ENCODE measurements at regions not wholly inside any gene's neighbourhood (a gene's known extent, or its start where the extent isn't known, plus 50 kb on each side); places are given as distances from the start of the nearest gene placed in this dataset.
"Not testable (repeated sequence)": the region's sequence is repeated elsewhere in the genome, so short reads cannot be mapped to it uniquely, and the experiment has no call there.

- DNase-seq (no peak), ATAC-seq (no peak)
- Histone ChIP-seq H3K4me2 (ENCODE audit: low read length) (no peak overlapping the region), H3K79me2 (ENCODE audit: low read length) (no peaks in the 10 kb centered on the region), H3K9ac (ENCODE audit: low read length) (no peak overlapping the region), H3K9me3 (ENCODE audit: low read length) (peaks cover 10% of the 10 kb centered on the region), H3F3A (ENCODE audit: low read length, unreplicated experiment) (no peaks in the 10 kb centered on the region), H2AFZ (ENCODE audit: low read length) (no peak overlapping the region), H3K27me3 (ENCODE audit: low read length) (0 out of 2 replicates have a peak, but pooled peaks cover 2% of the 10 kb centered on the region), H3K36me3 (ENCODE audit: low read depth, low read length) (no peaks in the 10 kb centered on the region; the same call in 1 of the 2 replicates), H3K27ac (ENCODE audit: low read length) (no peak overlapping the region), H4K20me1 (ENCODE audit: low read length) (no peaks in the 10 kb centered on the region), H3K9me2 (replicated peaks; ENCODE audit: low read length) (no peaks in the 10 kb centered on the region), H3K4me1 (ENCODE audit: insufficient read depth, low read length) (no peaks in the 10 kb centered on the region), H3K4me3 (ENCODE audit: low read length) (no peak overlapping the region)
- TF ChIP-seq EZH2phosphoT487 (IDR thresholded peaks at IDR 0.05; ENCODE audit: borderline replicate concordance, low read length) (no peak), EZH2 (IDR thresholded peaks at IDR 0.05; ENCODE audit: low read length, unreplicated experiment) (no peak)
- TF ChIP-seq, protein P1, sequence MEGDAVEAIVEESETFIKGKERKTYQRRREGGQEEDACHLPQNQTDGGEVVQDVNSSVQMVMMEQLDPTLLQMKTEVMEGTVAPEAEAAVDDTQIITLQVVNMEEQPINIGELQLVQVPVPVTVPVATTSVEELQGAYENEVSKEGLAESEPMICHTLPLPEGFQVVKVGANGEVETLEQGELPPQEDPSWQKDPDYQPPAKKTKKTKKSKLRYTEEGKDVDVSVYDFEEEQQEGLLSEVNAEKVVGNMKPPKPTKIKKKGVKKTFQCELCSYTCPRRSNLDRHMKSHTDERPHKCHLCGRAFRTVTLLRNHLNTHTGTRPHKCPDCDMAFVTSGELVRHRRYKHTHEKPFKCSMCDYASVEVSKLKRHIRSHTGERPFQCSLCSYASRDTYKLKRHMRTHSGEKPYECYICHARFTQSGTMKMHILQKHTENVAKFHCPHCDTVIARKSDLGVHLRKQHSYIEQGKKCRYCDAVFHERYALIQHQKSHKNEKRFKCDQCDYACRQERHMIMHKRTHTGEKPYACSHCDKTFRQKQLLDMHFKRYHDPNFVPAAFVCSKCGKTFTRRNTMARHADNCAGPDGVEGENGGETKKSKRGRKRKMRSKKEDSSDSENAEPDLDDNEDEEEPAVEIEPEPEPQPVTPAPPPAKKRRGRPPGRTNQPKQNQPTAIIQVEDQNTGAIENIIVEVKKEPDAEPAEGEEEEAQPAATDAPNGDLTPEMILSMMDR (conservative IDR thresholded peaks at IDR 0.05; ENCODE audit: low read depth, low read length), result no peak
- intact Hi-C loops (cut with micrococcal nuclease), result no loop called here
- CTCF ChIA-PET, result interaction anchor here (0.6 kb wide), 1 partner anchor 257 kb away, joined by 5 read pairs; no protein-coding TSS in a partner anchor
- BruUV-seq (replicated peaks), result no TSS peak
- POLR2A ChIA-PET (ENCODE audit: unreplicated experiment), result no interaction called here
Measured at GRCh38 chr20:1841554-1842140, 53.6 kb upstream of the SIRPA start.

GRCh38 chr20:1840817-1841553 lies 54.2 kb upstream of the SIRPA start:
- H3K9me3 ChIP-seq (ENCODE audit: low read length), result peaks cover 10% of the 10 kb centered on the region
- no peak for DNase-seq
- H3K27ac ChIP-seq (ENCODE audit: low read length), result no peak overlapping the region
- H3K4me3 ChIP-seq (ENCODE audit: low read length), result no peak overlapping the region
- H3K4me2 ChIP-seq (ENCODE audit: low read length), result no peak overlapping the region
- H2AFZ ChIP-seq (ENCODE audit: low read length), result no peak overlapping the region
- ChIA-PET POLR2A (ENCODE audit: unreplicated experiment) (no interaction called here), CTCF (interaction anchor here (0.6 kb wide), 1 partner anchor 29 kb away, joined by 3 read pairs; no protein-coding TSS in a partner anchor)
- intact Hi-C loops (cut with micrococcal nuclease), result no loop called here
- H3K79me2 ChIP-seq (ENCODE audit: low read length), result no peaks in the 10 kb centered on the region
- H3K4me1 ChIP-seq (ENCODE audit: insufficient read depth, low read length), result no peaks in the 10 kb centered on the region
- 0 out of 2 replicates have a peak, but pooled peaks cover 2% of the 10 kb centered on the region for H3K27me3 ChIP-seq (ENCODE audit: low read length)
- no peaks in the 10 kb centered on the region; the same call in 1 of the 2 replicates for H3K36me3 ChIP-seq (ENCODE audit: low read depth, low read length)
- H4K20me1 ChIP-seq (ENCODE audit: low read length), result no peaks in the 10 kb centered on the region
- TF ChIP-seq EZH2phosphoT487 (IDR thresholded peaks at IDR 0.05; ENCODE audit: borderline replicate concordance, low read length) (no peak), EZH2 (IDR thresholded peaks at IDR 0.05; ENCODE audit: low read length, unreplicated experiment) (no peak)
- TF ChIP-seq, protein P1 (conservative IDR thresholded peaks at IDR 0.05; ENCODE audit: low read depth, low read length), result no peak
- no peak overlapping the region for H3K9ac ChIP-seq (ENCODE audit: low read length)
- no TSS peak for BruUV-seq (replicated peaks)
- H3K9me2 ChIP-seq (replicated peaks; ENCODE audit: low read length), result no peaks in the 10 kb centered on the region
- no peak for ATAC-seq
- H3F3A ChIP-seq (ENCODE audit: low read length, unreplicated experiment), result no peaks in the 10 kb centered on the region

GRCh38 chr20:1839376-1840317 lies 55.6 kb upstream of the SIRPA start:
- POLR2A ChIA-PET (ENCODE audit: unreplicated experiment); H2AFZ ChIP-seq (ENCODE audit: low read length); H3K27me3 ChIP-seq (ENCODE audit: low read length); H3K79me2 ChIP-seq (ENCODE audit: low read length); H3F3A ChIP-seq (ENCODE audit: low read length, unreplicated experiment); ATAC-seq; H3K36me3 ChIP-seq (ENCODE audit: low read depth, low read length); H3K27ac ChIP-seq (ENCODE audit: low read length); H3K9ac ChIP-seq (ENCODE audit: low read length); BruUV-seq (replicated peaks); H3K9me2 ChIP-seq (replicated peaks; ENCODE audit: low read length); H3K4me1 ChIP-seq (ENCODE audit: insufficient read depth, low read length); H4K20me1 ChIP-seq (ENCODE audit: low read length); intact Hi-C loops (cut with micrococcal nuclease); H3K4me2 ChIP-seq (ENCODE audit: low read length): not testable (repeated sequence)
- Histone ChIP-seq H3K4me3 (ENCODE audit: low read length) (peak overlapping the region; percentile 16; the same call in 1 of the 2 replicates), H3K9me3 (ENCODE audit: low read length) (peaks cover 10% of the 10 kb centered on the region)
- peak; percentile 55 for DNase-seq
- CTCF ChIA-PET, result interaction anchor here (0.7 kb wide), 1 partner anchor 95 kb away, joined by 3 read pairs; no protein-coding TSS in a partner anchor

All from PC-3 (cell line).